Fibroblast of villous mesenchyme (primary cell): ENCODE measurements at regions not wholly inside any gene's neighbourhood (a gene's known extent, or its start where the extent isn't known, plus 50 kb on each side); places are given as distances from the start of the nearest gene placed in this dataset.
"Not testable (repeated sequence)": the region's sequence is repeated elsewhere in the genome, so short reads cannot be mapped to it uniquely, and the experiment has no call there.

Experiments
- DNase-seq: peaks from one replicate; pipeline ENCODE4 v3.0.0-alpha.2; 2010; ENCODE audit warnings: low read depth
- H3K4me3 ChIP-seq: 2 replicates; pipeline ENCODE4 v1.5.1; 2011; ENCODE audit warnings: low read depth, mild to moderate bottlenecking, low read length
- TF ChIP-seq, protein P1 (sequence below): IDR thresholded peaks from 2 replicates; pipeline ENCODE4 v1.5.1; 2012; ENCODE audit warnings: low read depth, mild to moderate bottlenecking, low read length; ENCODE audit not compliant: insufficient read depth

DNA sequence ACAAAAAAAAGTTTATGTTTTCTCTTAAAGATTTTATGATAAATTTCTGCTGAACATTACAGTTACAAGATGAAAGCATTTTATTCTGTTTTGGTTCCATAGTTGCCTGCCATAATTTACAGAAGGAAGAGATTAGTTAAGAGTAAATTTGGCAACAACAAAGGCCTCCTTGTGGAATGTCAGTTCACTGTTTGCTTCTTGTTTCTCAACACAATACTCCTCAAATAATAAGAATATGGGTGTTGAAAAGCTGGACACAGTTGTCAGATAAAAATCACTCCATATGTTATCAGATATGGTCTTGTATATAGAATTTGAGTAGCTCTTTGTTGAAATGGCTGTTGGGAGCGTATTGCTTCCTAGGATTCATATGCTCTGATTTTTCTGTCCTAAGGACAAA, 359.5 kb downstream of the CPS1 start:
- no peak overlapping the region for H3K4me3 ChIP-seq
- no peak for DNase-seq
- TF ChIP-seq, protein P1, sequence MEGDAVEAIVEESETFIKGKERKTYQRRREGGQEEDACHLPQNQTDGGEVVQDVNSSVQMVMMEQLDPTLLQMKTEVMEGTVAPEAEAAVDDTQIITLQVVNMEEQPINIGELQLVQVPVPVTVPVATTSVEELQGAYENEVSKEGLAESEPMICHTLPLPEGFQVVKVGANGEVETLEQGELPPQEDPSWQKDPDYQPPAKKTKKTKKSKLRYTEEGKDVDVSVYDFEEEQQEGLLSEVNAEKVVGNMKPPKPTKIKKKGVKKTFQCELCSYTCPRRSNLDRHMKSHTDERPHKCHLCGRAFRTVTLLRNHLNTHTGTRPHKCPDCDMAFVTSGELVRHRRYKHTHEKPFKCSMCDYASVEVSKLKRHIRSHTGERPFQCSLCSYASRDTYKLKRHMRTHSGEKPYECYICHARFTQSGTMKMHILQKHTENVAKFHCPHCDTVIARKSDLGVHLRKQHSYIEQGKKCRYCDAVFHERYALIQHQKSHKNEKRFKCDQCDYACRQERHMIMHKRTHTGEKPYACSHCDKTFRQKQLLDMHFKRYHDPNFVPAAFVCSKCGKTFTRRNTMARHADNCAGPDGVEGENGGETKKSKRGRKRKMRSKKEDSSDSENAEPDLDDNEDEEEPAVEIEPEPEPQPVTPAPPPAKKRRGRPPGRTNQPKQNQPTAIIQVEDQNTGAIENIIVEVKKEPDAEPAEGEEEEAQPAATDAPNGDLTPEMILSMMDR: no peak

- H3K4me3 ChIP-seq: no peak overlapping the region
- no peak for DNase-seq
- TF ChIP-seq, protein P1: no peak
These were observed 361.1 kb downstream of the CPS1 start for GRCh38 chr2:210917465-210917864.

GRCh38 chr2:210919128-210919527, 362.7 kb downstream of the CPS1 start:
- TF ChIP-seq, protein P1: no peak
- H3K4me3 ChIP-seq: no peak overlapping the region
- DNase-seq: no peak

DNA sequence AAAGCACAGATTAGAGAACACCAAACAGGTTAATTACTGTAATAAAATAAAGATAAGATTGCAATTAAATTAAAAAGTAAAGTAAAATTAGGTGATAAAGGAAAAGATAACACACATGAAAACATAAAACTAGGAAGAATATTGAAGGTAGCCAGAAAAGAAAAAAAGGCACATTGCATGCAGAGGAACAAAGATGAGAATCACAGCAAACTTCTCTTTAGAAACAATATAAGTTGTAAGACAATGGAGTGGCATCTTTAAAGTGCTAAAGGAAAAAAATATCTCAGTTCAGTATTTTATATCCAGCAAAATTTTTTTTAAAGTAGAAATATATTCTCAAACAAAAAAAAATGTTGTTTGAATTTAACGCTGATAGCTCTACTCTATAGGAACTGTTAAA, 366.0 kb downstream of the CPS1 start:
- H3K4me3 ChIP-seq: no peak overlapping the region
- no peak for DNase-seq
- TF ChIP-seq, protein P1: no peak

- no peak for DNase-seq
- TF ChIP-seq, protein P1: no peak
- H3K4me3 ChIP-seq: no peak overlapping the region
These were observed 372.3 kb downstream of the CPS1 start for GRCh38 chr2:210928714-210929113.

DNA sequence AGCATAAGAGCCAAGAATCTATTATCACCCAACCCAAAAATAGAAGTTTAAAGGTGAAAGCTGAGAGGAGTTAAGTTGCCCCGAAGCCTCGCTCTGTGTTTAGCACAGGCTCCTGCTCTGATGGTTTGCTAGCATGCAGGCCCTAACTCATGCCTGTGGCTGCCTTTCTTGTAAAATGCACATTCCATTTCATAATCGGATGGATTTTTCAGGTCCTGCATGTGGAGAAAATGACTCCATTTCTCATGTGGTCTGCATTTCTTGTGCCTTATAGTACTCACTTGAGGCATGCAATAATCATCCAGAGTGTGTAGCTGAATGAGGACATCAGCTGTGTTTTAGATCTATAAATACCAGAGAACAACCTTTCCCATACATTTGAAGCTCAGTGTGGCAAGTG, 381.8 kb downstream of the CPS1 start:
- H3K4me3 ChIP-seq: no peak overlapping the region
- DNase-seq: no peak
- TF ChIP-seq, protein P1: no peak

- TF ChIP-seq, protein P1: no peak
- no peak for DNase-seq
- no peak overlapping the region for H3K4me3 ChIP-seq
These were observed 390.0 kb downstream of the CPS1 start for GRCh38 chr2:210946395-210946794.

DNA sequence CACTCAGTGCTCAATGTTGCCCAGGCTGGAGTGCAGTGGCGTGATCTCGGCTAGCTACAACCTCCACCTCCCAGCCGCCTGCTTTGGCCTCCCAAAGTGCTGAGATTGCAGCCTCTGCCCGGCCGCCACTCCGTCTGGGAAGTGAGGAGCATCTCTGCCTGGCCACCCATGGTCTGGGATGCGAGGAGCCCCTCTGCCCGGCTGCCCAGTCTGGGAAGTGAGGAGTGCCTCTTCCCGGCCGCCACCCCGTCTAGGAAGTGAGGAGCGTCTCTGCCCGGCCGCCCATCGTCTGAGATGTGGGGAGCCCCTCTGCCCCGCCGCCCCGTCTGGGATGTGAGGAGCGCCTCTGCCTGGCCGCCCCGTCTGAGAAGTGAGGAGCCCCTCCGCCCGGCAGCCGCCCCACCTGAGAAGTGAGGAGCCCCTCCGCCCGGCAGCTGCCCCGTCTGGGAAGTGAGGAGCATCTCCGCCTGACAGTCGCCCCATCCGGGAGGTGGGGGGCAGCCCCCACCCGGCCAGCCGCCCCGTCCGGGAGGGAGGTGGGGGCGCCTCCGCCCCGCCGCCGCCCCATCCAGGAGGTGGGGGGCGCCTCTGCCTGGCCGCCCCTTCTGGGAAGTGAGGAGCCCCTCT, 394.1 kb downstream of the CPS1 start:
- DNase-seq, H3K4me3 ChIP-seq: not testable (repeated sequence)
